Neural crest cell (in vitro differentiated cells): ENCODE measurements at regions not wholly inside any gene's neighbourhood (a gene's known extent, or its start where the extent isn't known, plus 50 kb on each side); places are given as distances from the start of the nearest gene placed in this dataset.

ENCODE experiments used
- DNase-seq: peaks from one replicate; pipeline ENCODE4 v3.0.0; 2021; ENCODE audit warnings: low read depth, mixed read lengths, low spot score
- H3K27ac Mint-ChIP-seq: one replicate; pipeline ENCODE4 v1.8.0; 2021; ENCODE audit warnings: mild to moderate bottlenecking, mixed read lengths; ENCODE audit not compliant: unreplicated experiment
- H3K27me3 Mint-ChIP-seq: 2 replicates; pipeline ENCODE4 v1.8.0; 2021; ENCODE audit warnings: low read depth, mild to moderate bottlenecking, mixed read lengths
- H3K36me3 Mint-ChIP-seq: 2 replicates; pipeline ENCODE4 v1.8.0; 2021; ENCODE audit warnings: low read depth, mild to moderate bottlenecking, mixed read lengths
- H3K4me1 Mint-ChIP-seq: 2 replicates; pipeline ENCODE4 v1.8.0; 2021; ENCODE audit warnings: mixed read lengths
- H3K4me3 Mint-ChIP-seq: one replicate; pipeline ENCODE4 v1.8.0; 2021; ENCODE audit warnings: mild to moderate bottlenecking, mixed read lengths
- H3K9me3 Mint-ChIP-seq: 2 replicates; pipeline ENCODE4 v1.8.0; 2021; ENCODE audit warnings: mixed read lengths
- TF ChIP-seq, protein P1 (sequence below): fragments of 200-600 bp; sonication (generic); conservative IDR thresholded peaks from 2 replicates; pipeline ENCODE4 v1.5.0; 2021; ENCODE audit warnings: antibody characterized with exemption, mild to moderate bottlenecking

DNA sequence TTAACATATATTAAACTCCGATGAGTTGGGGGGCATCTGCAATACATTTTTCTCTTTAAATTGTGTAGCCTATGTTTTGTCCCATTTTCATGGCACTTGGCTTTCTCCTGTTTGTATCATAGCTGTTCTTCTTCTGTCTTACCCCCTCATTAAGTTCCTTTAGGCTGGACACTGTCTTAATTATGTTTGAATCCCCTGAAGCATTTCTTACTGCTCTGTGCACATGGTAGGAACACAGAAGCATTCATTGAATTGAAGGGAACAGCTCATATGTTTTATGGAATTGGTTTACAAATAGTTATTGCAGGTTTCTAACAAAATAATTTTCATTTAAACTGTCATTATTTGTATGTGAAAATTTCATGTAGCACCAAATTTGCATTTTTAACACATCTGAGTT lies 176.8 kb downstream of the TANC2 start:
- H3K27me3 Mint-ChIP-seq = no peaks in the 10 kb centered on the region
- DNase-seq = no peak
- H3K4me3 Mint-ChIP-seq = no peak overlapping the region
- peaks cover 6% of the 10 kb centered on the region for H3K36me3 Mint-ChIP-seq
- peaks cover 35% of the 10 kb centered on the region for H3K4me1 Mint-ChIP-seq
- TF ChIP-seq, protein P1, sequence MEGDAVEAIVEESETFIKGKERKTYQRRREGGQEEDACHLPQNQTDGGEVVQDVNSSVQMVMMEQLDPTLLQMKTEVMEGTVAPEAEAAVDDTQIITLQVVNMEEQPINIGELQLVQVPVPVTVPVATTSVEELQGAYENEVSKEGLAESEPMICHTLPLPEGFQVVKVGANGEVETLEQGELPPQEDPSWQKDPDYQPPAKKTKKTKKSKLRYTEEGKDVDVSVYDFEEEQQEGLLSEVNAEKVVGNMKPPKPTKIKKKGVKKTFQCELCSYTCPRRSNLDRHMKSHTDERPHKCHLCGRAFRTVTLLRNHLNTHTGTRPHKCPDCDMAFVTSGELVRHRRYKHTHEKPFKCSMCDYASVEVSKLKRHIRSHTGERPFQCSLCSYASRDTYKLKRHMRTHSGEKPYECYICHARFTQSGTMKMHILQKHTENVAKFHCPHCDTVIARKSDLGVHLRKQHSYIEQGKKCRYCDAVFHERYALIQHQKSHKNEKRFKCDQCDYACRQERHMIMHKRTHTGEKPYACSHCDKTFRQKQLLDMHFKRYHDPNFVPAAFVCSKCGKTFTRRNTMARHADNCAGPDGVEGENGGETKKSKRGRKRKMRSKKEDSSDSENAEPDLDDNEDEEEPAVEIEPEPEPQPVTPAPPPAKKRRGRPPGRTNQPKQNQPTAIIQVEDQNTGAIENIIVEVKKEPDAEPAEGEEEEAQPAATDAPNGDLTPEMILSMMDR = no peak
- H3K27ac Mint-ChIP-seq = no peak overlapping the region
- peaks cover 6% of the 10 kb centered on the region for H3K9me3 Mint-ChIP-seq

DNA sequence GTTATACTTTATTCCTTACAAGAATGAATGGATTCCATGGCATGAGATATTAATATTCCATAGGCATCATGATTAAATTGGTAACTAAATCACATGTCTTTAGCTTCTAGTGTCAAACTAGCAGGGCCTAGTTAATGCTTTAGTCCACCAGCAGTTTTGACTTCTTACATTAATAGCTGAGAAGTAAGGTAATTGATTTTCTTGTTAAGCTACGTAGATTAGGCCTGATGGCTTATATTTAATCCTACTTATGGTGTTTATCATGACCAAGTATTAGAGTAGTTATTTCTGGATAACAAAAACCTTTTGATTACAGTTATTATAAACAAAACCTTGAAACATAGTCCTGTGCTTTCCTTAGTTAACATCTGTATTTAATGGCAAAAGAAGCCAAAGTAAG lies 184.5 kb downstream of the TANC2 start:
- H3K4me3 Mint-ChIP-seq = peak overlapping the region; percentile 80
- peaks cover 4% of the 10 kb centered on the region for H3K36me3 Mint-ChIP-seq
- H3K27ac Mint-ChIP-seq = no peak overlapping the region
- H3K27me3 Mint-ChIP-seq = no peaks in the 10 kb centered on the region
- TF ChIP-seq, protein P1 = no peak
- no peak for DNase-seq
- H3K4me1 Mint-ChIP-seq = peaks cover 64% of the 10 kb centered on the region
- peaks cover 3% of the 10 kb centered on the region for H3K9me3 Mint-ChIP-seq

DNA sequence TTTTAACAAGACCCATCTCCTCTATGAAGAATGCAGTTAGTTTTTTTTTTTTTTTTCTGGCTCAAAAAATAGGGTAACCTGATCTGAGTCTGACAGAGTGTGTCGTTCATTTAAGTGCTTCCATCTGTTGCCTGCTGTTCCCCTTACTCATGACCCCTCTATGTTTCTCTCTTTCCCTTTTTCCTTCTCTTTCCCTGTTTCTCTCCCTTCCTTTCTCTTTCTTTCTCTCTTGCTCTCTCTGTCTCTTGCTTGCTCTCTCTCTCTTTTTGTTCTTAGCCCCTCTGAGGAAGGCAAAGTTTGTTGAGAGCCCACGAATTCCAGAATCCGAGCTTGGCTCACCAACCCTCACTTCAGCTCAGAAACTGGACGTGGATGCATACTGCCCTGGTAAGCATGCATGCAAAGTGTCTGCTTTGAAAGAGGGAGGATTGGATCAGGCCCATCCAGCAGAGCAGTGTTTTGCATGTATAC lies 185.0 kb downstream of the TANC2 start:
- H3K27me3 Mint-ChIP-seq = no peaks in the 10 kb centered on the region
- H3K4me1 Mint-ChIP-seq = peaks cover 66% of the 10 kb centered on the region
- H3K9me3 Mint-ChIP-seq = peaks cover under 1% of the 10 kb centered on the region
- H3K4me3 Mint-ChIP-seq = peak overlapping the region; percentile 80
- H3K27ac Mint-ChIP-seq = peak overlapping the region; percentile 99
- peaks cover 2% of the 10 kb centered on the region for H3K36me3 Mint-ChIP-seq
- DNase-seq = peak; percentile 15
- TF ChIP-seq, protein P1 = no peak

- peaks cover 76% of the 10 kb centered on the region for H3K4me1 Mint-ChIP-seq
Measured at GRCh38 chr17:63151941-63152523, 186.0 kb downstream of the TANC2 start.

GRCh38 chr17:63153488-63153887 lies 187.5 kb downstream of the TANC2 start:
- no peaks in the 10 kb centered on the region for H3K27me3 Mint-ChIP-seq
- peaks cover 75% of the 10 kb centered on the region for H3K4me1 Mint-ChIP-seq
- H3K36me3 Mint-ChIP-seq = no peaks in the 10 kb centered on the region
- TF ChIP-seq, protein P1 = no peak
- H3K4me3 Mint-ChIP-seq = peak overlapping the region; percentile 33
- peak overlapping the region; percentile 86 for H3K27ac Mint-ChIP-seq
- H3K9me3 Mint-ChIP-seq = no peaks in the 10 kb centered on the region
- no peak for DNase-seq

More at GRCh38 chr17:63151941-63152523, 186.0 kb downstream of the TANC2 start:
- no peak for DNase-seq
- Mint-ChIP-seq H3K9me3 (no peaks in the 10 kb centered on the region), H3K27me3 (no peaks in the 10 kb centered on the region), H3K27ac (peak overlapping the region; percentile 95), H3K4me3 (peak overlapping the region; percentile 80), H3K36me3 (no peaks in the 10 kb centered on the region)
- TF ChIP-seq, protein P1 = no peak
